Keratinocyte (primary cell): ENCODE measurements at regions not wholly inside any gene's neighbourhood (a gene's known extent, or its start where the extent isn't known, plus 50 kb on each side); places are given as distances from the start of the nearest gene placed in this dataset.

Experiments
- EZH2 ChIP-seq: IDR thresholded peaks from one replicate; pipeline ENCODE4 v1.6.1; 2012; ENCODE audit warnings: inconsistent platforms, mild to moderate bottlenecking, low read length, moderate library complexity
- TF ChIP-seq, protein P1 (sequence below), 3 experiments: IDR thresholded peaks in 1 of 3; conservative IDR thresholded peaks in 1 of 3; optimal IDR thresholded peaks in 1 of 3; 2 replicates in 2 of 3; 3 replicates in 1 of 3; pipeline versions ENCODE3 to v1.5.1; 2011; ENCODE audit warnings: low read length in 3 of 3, mild to moderate bottlenecking in 3 of 3, moderate library complexity in 2 of 3, control low read depth in 1 of 3, inconsistent platforms in 1 of 3; ENCODE audit not compliant: insufficient read depth in 2 of 3; ENCODE audit errors: extremely low read depth in 1 of 3

DNA sequence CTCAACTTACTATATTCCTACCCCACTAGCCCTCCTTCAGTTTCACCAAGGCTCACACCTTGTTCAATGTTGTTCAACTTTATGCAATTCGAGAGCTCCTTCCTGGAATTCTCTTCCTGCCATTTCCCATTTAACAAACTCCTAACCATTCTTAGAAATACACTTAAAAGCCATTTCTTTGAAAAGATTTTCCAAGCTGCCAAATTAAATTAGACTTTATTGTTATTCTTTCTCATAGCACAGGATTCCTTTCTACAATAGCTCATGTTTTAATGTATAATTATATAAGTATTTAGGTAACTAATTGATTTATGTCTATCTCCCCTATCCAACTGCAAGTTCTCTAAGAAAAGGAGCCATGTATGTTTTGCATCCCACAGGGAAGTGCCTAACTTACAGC lies 52.7 kb upstream of the CTSC start:
- TF ChIP-seq EZH2, result no peak
- TF ChIP-seq, protein P1, sequence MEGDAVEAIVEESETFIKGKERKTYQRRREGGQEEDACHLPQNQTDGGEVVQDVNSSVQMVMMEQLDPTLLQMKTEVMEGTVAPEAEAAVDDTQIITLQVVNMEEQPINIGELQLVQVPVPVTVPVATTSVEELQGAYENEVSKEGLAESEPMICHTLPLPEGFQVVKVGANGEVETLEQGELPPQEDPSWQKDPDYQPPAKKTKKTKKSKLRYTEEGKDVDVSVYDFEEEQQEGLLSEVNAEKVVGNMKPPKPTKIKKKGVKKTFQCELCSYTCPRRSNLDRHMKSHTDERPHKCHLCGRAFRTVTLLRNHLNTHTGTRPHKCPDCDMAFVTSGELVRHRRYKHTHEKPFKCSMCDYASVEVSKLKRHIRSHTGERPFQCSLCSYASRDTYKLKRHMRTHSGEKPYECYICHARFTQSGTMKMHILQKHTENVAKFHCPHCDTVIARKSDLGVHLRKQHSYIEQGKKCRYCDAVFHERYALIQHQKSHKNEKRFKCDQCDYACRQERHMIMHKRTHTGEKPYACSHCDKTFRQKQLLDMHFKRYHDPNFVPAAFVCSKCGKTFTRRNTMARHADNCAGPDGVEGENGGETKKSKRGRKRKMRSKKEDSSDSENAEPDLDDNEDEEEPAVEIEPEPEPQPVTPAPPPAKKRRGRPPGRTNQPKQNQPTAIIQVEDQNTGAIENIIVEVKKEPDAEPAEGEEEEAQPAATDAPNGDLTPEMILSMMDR (optimal IDR thresholded peaks at IDR 0.05 in 1 of 3, IDR thresholded peaks at IDR 0.05 in 1 of 3, conservative IDR thresholded peaks at IDR 0.05 in 1 of 3; ENCODE audit: extremely low read depth in 1 of 3, insufficient read depth in 2 of 3, low read length in 3 of 3), result no peak
